ENCODE measurements at regions not wholly inside any gene's neighbourhood (a gene's known extent, or its start where the extent isn't known, plus 50 kb on each side); places are given as distances from the start of the nearest gene placed in this dataset.

- intact Hi-C loops (cut with DNase I) = no loop called here
- DNase-seq = no peak
Measured at GRCh38 chr21:27206368-27206982, 239.6 kb upstream of the ADAMTS5 start.

GRCh38 chr21:27202301-27202700 lies 235.4 kb upstream of the ADAMTS5 start:
- no peak for DNase-seq
- intact Hi-C loops (cut with DNase I) = no loop called here

- intact Hi-C loops (cut with DNase I) = no loop called here
- DNase-seq = no peak
Measured at GRCh38 chr21:27201197-27201596, 234.3 kb upstream of the ADAMTS5 start.

GRCh38 chr21:27196651-27197050 lies 229.8 kb upstream of the ADAMTS5 start:
- intact Hi-C loops (cut with DNase I) = no loop called here
- DNase-seq = no peak

GRCh38 chr21:27192281-27192949 lies 225.5 kb upstream of the ADAMTS5 start:
- no peak for DNase-seq
- intact Hi-C loops (cut with DNase I) = no loop called here

- intact Hi-C loops (cut with DNase I) = no loop called here
- DNase-seq = no peak
Measured at GRCh38 chr21:27190601-27191000, 223.7 kb upstream of the ADAMTS5 start.

- DNase-seq = no peak
- intact Hi-C loops (cut with DNase I) = no loop called here
Measured at GRCh38 chr21:27189870-27190269, 223.0 kb upstream of the ADAMTS5 start.

- intact Hi-C loops (cut with DNase I) = no loop called here
Measured at GRCh38 chr21:27173053-27173452, 206.2 kb upstream of the ADAMTS5 start.

GRCh38 chr21:27171707-27172106 lies 204.8 kb upstream of the ADAMTS5 start:
- intact Hi-C loops (cut with DNase I) = no loop called here

More at GRCh38 chr21:27173053-27173452, 206.2 kb upstream of the ADAMTS5 start:
- DNase-seq = no peak

GRCh38 chr21:27168084-27168483 lies 201.2 kb upstream of the ADAMTS5 start:
- intact Hi-C loops (cut with DNase I) = no loop called here
- DNase-seq = no peak

More at GRCh38 chr21:27171707-27172106, 204.8 kb upstream of the ADAMTS5 start:
- DNase-seq = no peak

- no peak for DNase-seq
- intact Hi-C loops (cut with DNase I) = no loop called here
Measured at GRCh38 chr21:27164208-27165177, 197.6 kb upstream of the ADAMTS5 start.

- intact Hi-C loops (cut with DNase I) = no loop called here
- DNase-seq = no peak
Measured at GRCh38 chr21:27158967-27159366, 192.1 kb upstream of the ADAMTS5 start.

- DNase-seq = no peak
- intact Hi-C loops (cut with DNase I) = no loop called here
Measured at GRCh38 chr21:27157097-27157496, 190.2 kb upstream of the ADAMTS5 start.

- DNase-seq = no peak
- intact Hi-C loops (cut with DNase I) = no loop called here
Measured at GRCh38 chr21:27156666-27157065, 189.8 kb upstream of the ADAMTS5 start.

- DNase-seq = no peak
- intact Hi-C loops (cut with DNase I) = no loop called here
Measured at GRCh38 chr21:27155130-27155500, 188.2 kb upstream of the ADAMTS5 start.

- DNase-seq = no peak
- intact Hi-C loops (cut with DNase I) = no loop called here
Measured at GRCh38 chr21:27154451-27155129, 187.7 kb upstream of the ADAMTS5 start.

GRCh38 chr21:27152996-27153395 lies 186.1 kb upstream of the ADAMTS5 start:
- intact Hi-C loops (cut with DNase I) = no loop called here

GRCh38 chr21:27149034-27149433 lies 182.1 kb upstream of the ADAMTS5 start:
- no peak for DNase-seq
- intact Hi-C loops (cut with DNase I) = no loop called here

More at GRCh38 chr21:27152996-27153395, 186.1 kb upstream of the ADAMTS5 start:
- DNase-seq = no peak

GRCh38 chr21:27146268-27146667 lies 179.4 kb upstream of the ADAMTS5 start:
- no peak for DNase-seq
- intact Hi-C loops (cut with DNase I) = no loop called here

- intact Hi-C loops (cut with DNase I) = no loop called here
- DNase-seq = no peak
Measured at GRCh38 chr21:27145134-27145798, 178.4 kb upstream of the ADAMTS5 start.

Measured in posterior cingulate gyrus (tissue), 11 donors.